ENCODE measurements at regions not wholly inside any gene's neighbourhood (a gene's known extent, or its start where the extent isn't known, plus 50 kb on each side); places are given as distances from the start of the nearest gene placed in this dataset.

DNA sequence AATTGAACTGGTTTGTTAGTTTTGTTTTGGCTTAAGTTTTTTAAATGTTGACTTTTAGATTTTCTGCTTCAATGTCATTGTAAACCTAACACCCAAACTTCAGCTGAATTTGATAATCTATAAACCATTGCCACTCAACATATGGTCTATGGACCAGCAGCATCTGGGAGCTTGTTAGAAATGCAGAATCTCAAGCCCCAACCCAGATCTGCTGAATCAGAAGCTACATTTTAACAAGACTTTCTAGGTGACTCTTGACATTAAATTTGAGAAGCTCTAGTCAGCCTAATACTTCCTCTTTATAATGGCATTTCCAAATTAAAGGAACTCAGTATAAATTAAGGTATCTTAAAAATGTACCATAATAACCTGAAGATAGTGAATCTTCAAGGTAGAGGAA is 96.5 kb upstream of the THRB start:
- Histone ChIP-seq H3K23ac (ENCODE audit: insufficient read length) (no peak overlapping the region), H4K91ac (replicated peaks; ENCODE audit: insufficient read length, low read length) (no peak overlapping the region), H3K27ac (ENCODE audit: low read depth, low read length) (no peak overlapping the region), H2BK20ac (ENCODE audit: low read length) (no peak overlapping the region), H2AK5ac (ENCODE audit: low read depth, low read length) (no peak overlapping the region), H4K20me1 (replicated peaks in 1 of 2; ENCODE audit: control insufficient read depth in 1 of 2, insufficient read depth in 2 of 2, low read length in 2 of 2) (no peaks in the 10 kb centered on the region), H3K18ac (ENCODE audit: extremely low read depth, low read length) (no peak overlapping the region), H2BK15ac (ENCODE audit: low read length) (no peak overlapping the region), H3K36me3 (ENCODE audit: control insufficient read depth in 2 of 4, insufficient read depth in 4 of 4, low read length in 3 of 4) (no peaks in the 10 kb centered on the region), H4K8ac (ENCODE audit: extremely low read depth, insufficient read depth, low read length) (no peak overlapping the region), H3K27me3 (replicated peaks in 1 of 4; ENCODE audit: control insufficient read depth in 3 of 4, extremely low read depth in 1 of 4, insufficient read depth in 3 of 4, low read length in 3 of 4) (no peaks in the 10 kb centered on the region), H3K4me1 (replicated peaks in 1 of 4; ENCODE audit: control insufficient read depth in 3 of 4, insufficient read depth in 4 of 4, low read length in 3 of 4) (peaks cover 0 to 4% (median 0%) of the 10 kb centered on the region in 4 experiments; a peak in 1 of 7 replicates), H3K9ac (replicated peaks in 1 of 4; ENCODE audit: extremely low read depth in 1 of 4, low read depth in 3 of 4, low read length in 3 of 4) (no peak overlapping the region), H3K4ac (replicated peaks; ENCODE audit: insufficient read length, low read depth, low read length) (no peak overlapping the region), H3K14ac (ENCODE audit: insufficient read length) (no peak overlapping the region), H4K5ac (ENCODE audit: insufficient read length, low read depth, low read length) (no peak overlapping the region), H2BK120ac (replicated peaks; ENCODE audit: low read depth, low read length) (no peak overlapping the region), H3K4me2 (ENCODE audit: insufficient read depth in 1 of 2, low read depth in 2 of 2, low read length in 2 of 2) (no peak overlapping the region), H3K4me3 (ENCODE audit: extremely low read depth in 1 of 4, insufficient read depth in 2 of 4, low read depth in 3 of 4, low read length in 4 of 4) (no peak overlapping the region), H3K23me2 (ENCODE audit: low read depth, low read length) (no peaks in the 10 kb centered on the region), H3K9me3 (ENCODE audit: insufficient read depth in 2 of 2, low read depth in 1 of 2, low read length in 1 of 2) (no peaks in the 10 kb centered on the region), H2AFZ (ENCODE audit: low read length) (no peak overlapping the region), H2BK12ac (ENCODE audit: low read depth, low read length) (no peak overlapping the region), H3K79me2 (ENCODE audit: control insufficient read depth in 1 of 2, insufficient read depth in 2 of 2, low read length in 2 of 2) (no peaks in the 10 kb centered on the region), H3K56ac (replicated peaks; ENCODE audit: insufficient read length, low read depth, low read length) (no peak overlapping the region), H2BK5ac (ENCODE audit: low read depth, low read length) (no peak overlapping the region), H3K79me1 (ENCODE audit: low read depth, low read length) (no peaks in the 10 kb centered on the region)
- DNase-seq (ENCODE audit: low read depth in 1 of 2, low spot score in 2 of 2) (no peak), FAIRE-seq (no peak)
- ChIA-PET POLR2A (ENCODE audit: partially characterized antibody) (no interaction called here), CTCF (ENCODE audit: partially characterized antibody) (interaction anchor here (0.8 to 1.4 kb wide), 2 partner anchors 9 to 13 kb away, joined by 3 to 4 read pairs; no protein-coding TSS in a partner anchor)
- no peak for TF ChIP-seq BACH1 (IDR thresholded peaks at IDR 0.05; ENCODE audit: low read length)
- TF ChIP-seq ASH2L (IDR thresholded peaks at IDR 0.05; ENCODE audit: low read length) = no peak
- no peak for TF ChIP-seq GTF2F1 (IDR thresholded peaks at IDR 0.05; ENCODE audit: borderline replicate concordance, low read depth, low read length)
- TF ChIP-seq, protein P1, sequence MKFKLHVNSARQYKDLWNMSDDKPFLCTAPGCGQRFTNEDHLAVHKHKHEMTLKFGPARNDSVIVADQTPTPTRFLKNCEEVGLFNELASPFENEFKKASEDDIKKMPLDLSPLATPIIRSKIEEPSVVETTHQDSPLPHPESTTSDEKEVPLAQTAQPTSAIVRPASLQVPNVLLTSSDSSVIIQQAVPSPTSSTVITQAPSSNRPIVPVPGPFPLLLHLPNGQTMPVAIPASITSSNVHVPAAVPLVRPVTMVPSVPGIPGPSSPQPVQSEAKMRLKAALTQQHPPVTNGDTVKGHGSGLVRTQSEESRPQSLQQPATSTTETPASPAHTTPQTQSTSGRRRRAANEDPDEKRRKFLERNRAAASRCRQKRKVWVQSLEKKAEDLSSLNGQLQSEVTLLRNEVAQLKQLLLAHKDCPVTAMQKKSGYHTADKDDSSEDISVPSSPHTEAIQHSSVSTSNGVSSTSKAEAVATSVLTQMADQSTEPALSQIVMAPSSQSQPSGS (IDR thresholded peaks at IDR 0.05; ENCODE audit: low read length) = no peak
- TF ChIP-seq SP1 (IDR thresholded peaks at IDR 0.05; ENCODE audit: low read depth, low read length) = no peak
- TF ChIP-seq KDM4A (IDR thresholded peaks at IDR 0.05; ENCODE audit: low read depth, low read length, severe bottlenecking) = no peak
- TF ChIP-seq SAP30 (IDR thresholded peaks at IDR 0.05; ENCODE audit: insufficient read depth, insufficient replicate concordance, low read length) = no peak
- TF ChIP-seq CEBPB (IDR thresholded peaks at IDR 0.05; ENCODE audit: low read depth, low read length) = no peak
- TF ChIP-seq SP4 (IDR thresholded peaks at IDR 0.05; ENCODE audit: low read length) = no peak
- no peak for TF ChIP-seq EP300 (IDR thresholded peaks at IDR 0.05; ENCODE audit: borderline replicate concordance in 1 of 2, low read depth in 2 of 2, low read length in 2 of 2)
- no peak for TF ChIP-seq NANOG (IDR thresholded peaks at IDR 0.05; ENCODE audit: insufficient read depth, low read depth, low read length, poor library complexity, severe bottlenecking)
- TF ChIP-seq JUND (IDR thresholded peaks at IDR 0.05; ENCODE audit: low read length) = no peak
- no peak for TF ChIP-seq TCF12 (IDR thresholded peaks at IDR 0.05; ENCODE audit: low read depth, low read length)
- TF ChIP-seq ZNF274 (IDR thresholded peaks at IDR 0.05; ENCODE audit: borderline replicate concordance, extremely low read depth, low read length) = no peak
- no peak for TF ChIP-seq CREB1 (IDR thresholded peaks at IDR 0.05)

Data from H1 (cell line).